ENCODE measurements at regions not wholly inside any gene's neighbourhood (a gene's known extent, or its start where the extent isn't known, plus 50 kb on each side); places are given as distances from the start of the nearest gene placed in this dataset.

GRCh38 chr7:115789901-115790300 is 240.7 kb downstream of the TFEC start:
- no peak for TF ChIP-seq CTCF (conservative IDR thresholded peaks at IDR 0.05; ENCODE audit: low read depth, low read length)
- TF ChIP-seq EZH2 (IDR thresholded peaks at IDR 0.05; ENCODE audit: borderline replicate concordance, low read depth, low read length, poor library complexity, severe bottlenecking): no peak

Measured in A673 (cell line).